Upper lobe of right lung (tissue), 1 donor: ENCODE measurements at regions not wholly inside any gene's neighbourhood (a gene's known extent, or its start where the extent isn't known, plus 50 kb on each side); places are given as distances from the start of the nearest gene placed in this dataset.

ENCODE experiments used
- ATAC-seq: fragments of 200-7000 bp; cut with Tn5 transposase; one replicate; pipeline ENCODE4 v1.9.1; 2020; ENCODE audit warnings: mild to moderate bottlenecking, moderate library complexity
- DNase-seq: peaks from one replicate; pipeline ENCODE4 v3.0.0-alpha.2; 2020
- H3K27ac ChIP-seq: fragments of 200-600 bp; one replicate; pipeline ENCODE4 v1.8.0; 2022
- H3K27me3 ChIP-seq: fragments of 200-600 bp; one replicate; pipeline ENCODE4 v1.8.0; 2022; ENCODE audit warnings: mild to moderate bottlenecking
- H3K36me3 ChIP-seq: fragments of 200-600 bp; one replicate; pipeline ENCODE4 v1.8.0; 2022
- H3K4me1 ChIP-seq: fragments of 200-600 bp; one replicate; pipeline ENCODE4 v1.8.0; 2022
- H3K4me3 ChIP-seq: fragments of 200-600 bp; one replicate; pipeline ENCODE4 v1.8.0; 2022; ENCODE audit warnings: mild to moderate bottlenecking
- H3K9me3 ChIP-seq: fragments of 200-600 bp; one replicate; pipeline ENCODE4 v1.8.0; 2022
- CTCF ChIP-seq: fragments of 200-600 bp; IDR thresholded peaks from one replicate; pipeline ENCODE4 v1.8.0; 2022; ENCODE audit warnings: antibody characterized with exemption
- intact Hi-C: fragments of 100-400 bp; cut with DNase I; formaldehyde crosslinking; loops from one replicate; pipeline ENCODE4 v1.11.0; 2022
- donor health status: DM: no; HTN: yes; CAD: no; lungs with severe emphysema.

GRCh38 chr11:28757725-28758515, 649.7 kb downstream of the METTL15 start:
- no peaks in the 10 kb centered on the region for H3K36me3 ChIP-seq
- DNase-seq (no peak), ATAC-seq (no peak)
- H3K4me1 ChIP-seq, result no peaks in the 10 kb centered on the region
- intact Hi-C loops, result no loop called here
- H3K4me3 ChIP-seq, result no peak overlapping the region
- TF ChIP-seq CTCF, result no peak
- H3K27me3 ChIP-seq, result no peaks in the 10 kb centered on the region
- no peaks in the 10 kb centered on the region for H3K9me3 ChIP-seq
- no peak overlapping the region for H3K27ac ChIP-seq

GRCh38 chr11:28756977-28757376, 648.8 kb downstream of the METTL15 start:
- ATAC-seq, result no peak
- intact Hi-C loops, result no loop called here
- TF ChIP-seq CTCF, result no peak
- H3K27ac ChIP-seq, result no peak overlapping the region
- H3K36me3 ChIP-seq, result no peaks in the 10 kb centered on the region
- no peak for DNase-seq
- no peaks in the 10 kb centered on the region for H3K4me1 ChIP-seq
- H3K27me3 ChIP-seq, result no peaks in the 10 kb centered on the region
- no peak overlapping the region for H3K4me3 ChIP-seq
- no peaks in the 10 kb centered on the region for H3K9me3 ChIP-seq

DNA sequence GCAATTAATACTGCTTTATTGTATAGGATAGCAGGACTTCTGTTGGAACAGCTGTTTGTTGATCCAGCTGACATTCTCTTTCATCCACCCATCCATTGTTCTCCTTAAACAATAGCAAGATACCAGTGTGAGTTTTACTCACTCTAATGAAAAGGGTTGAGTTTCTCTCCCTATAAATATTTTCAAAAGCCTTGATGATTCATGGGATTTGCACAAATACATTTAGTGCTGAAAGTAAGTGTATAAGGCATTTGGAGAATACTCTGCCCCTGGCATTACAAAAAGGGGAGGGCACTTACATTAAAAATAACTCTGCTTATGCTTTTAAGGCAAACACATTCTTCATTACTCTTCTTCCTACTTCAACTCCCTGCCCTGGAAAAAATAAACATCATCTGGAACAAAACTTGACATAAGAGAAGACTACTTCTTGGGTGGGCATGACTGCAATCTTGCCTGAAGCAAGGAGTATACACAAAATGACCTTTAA, 634.9 kb downstream of the METTL15 start:
- Histone ChIP-seq H3K36me3 (no peaks in the 10 kb centered on the region), H3K4me1 (no peaks in the 10 kb centered on the region), H3K27ac (no peak overlapping the region), H3K9me3 (no peaks in the 10 kb centered on the region), H3K4me3 (no peak overlapping the region), H3K27me3 (no peaks in the 10 kb centered on the region)
- no peak for DNase-seq
- no peak for ATAC-seq
- intact Hi-C loops, result no loop called here
- TF ChIP-seq CTCF, result no peak

- Histone ChIP-seq H3K27ac (no peak overlapping the region), H3K36me3 (no peaks in the 10 kb centered on the region), H3K4me1 (no peaks in the 10 kb centered on the region), H3K4me3 (no peak overlapping the region), H3K27me3 (no peaks in the 10 kb centered on the region), H3K9me3 (no peaks in the 10 kb centered on the region)
- TF ChIP-seq CTCF, result no peak
- DNase-seq (no peak), ATAC-seq (no peak)
- intact Hi-C loops, result no loop called here
Measured at GRCh38 chr11:28739489-28740280, 631.5 kb downstream of the METTL15 start.

DNA sequence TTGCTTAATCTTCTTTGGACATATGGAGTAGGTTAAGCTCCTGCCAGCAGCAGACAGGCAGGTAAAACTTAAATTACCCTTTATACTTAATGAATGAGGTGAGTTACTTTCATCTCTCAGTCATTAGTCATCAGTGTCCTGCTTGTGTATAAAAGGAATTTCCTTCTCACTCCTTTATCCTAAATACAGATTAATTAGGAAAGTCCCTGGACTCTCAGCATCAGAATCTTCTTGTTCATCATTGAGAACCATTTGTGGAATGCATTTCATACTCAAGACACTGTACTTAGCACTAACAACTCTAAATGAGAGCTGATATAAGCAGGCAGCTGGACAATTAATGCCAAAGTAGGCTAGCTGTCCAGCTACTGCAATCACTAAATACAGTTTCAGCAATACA, 630.4 kb downstream of the METTL15 start:
- Histone ChIP-seq H3K4me1 (no peaks in the 10 kb centered on the region), H3K36me3 (no peaks in the 10 kb centered on the region), H3K27me3 (no peaks in the 10 kb centered on the region), H3K27ac (no peak overlapping the region), H3K4me3 (no peak overlapping the region), H3K9me3 (no peaks in the 10 kb centered on the region)
- DNase-seq (no peak), ATAC-seq (no peak)
- no peak for TF ChIP-seq CTCF
- intact Hi-C loops, result no loop called here
